C4-2B (cell line): ENCODE measurements at regions not wholly inside any gene's neighbourhood (a gene's known extent, or its start where the extent isn't known, plus 50 kb on each side); places are given as distances from the start of the nearest gene placed in this dataset.

Source experiments
- H3K27ac ChIP-seq: fragments of 450-650 bp; 2 replicates; pipeline ENCODE4 v1.5.1; 2017
- CTCF ChIP-seq: fragments of 450-650 bp; conservative IDR thresholded peaks from 2 replicates; pipeline ENCODE4 v1.5.1; 2017; ENCODE audit warnings: mild to moderate bottlenecking
- ZFX ChIP-seq: fragments of 450-650 bp; IDR thresholded peaks from 2 replicates; pipeline ENCODE4 v1.6.1; 2017

DNA sequence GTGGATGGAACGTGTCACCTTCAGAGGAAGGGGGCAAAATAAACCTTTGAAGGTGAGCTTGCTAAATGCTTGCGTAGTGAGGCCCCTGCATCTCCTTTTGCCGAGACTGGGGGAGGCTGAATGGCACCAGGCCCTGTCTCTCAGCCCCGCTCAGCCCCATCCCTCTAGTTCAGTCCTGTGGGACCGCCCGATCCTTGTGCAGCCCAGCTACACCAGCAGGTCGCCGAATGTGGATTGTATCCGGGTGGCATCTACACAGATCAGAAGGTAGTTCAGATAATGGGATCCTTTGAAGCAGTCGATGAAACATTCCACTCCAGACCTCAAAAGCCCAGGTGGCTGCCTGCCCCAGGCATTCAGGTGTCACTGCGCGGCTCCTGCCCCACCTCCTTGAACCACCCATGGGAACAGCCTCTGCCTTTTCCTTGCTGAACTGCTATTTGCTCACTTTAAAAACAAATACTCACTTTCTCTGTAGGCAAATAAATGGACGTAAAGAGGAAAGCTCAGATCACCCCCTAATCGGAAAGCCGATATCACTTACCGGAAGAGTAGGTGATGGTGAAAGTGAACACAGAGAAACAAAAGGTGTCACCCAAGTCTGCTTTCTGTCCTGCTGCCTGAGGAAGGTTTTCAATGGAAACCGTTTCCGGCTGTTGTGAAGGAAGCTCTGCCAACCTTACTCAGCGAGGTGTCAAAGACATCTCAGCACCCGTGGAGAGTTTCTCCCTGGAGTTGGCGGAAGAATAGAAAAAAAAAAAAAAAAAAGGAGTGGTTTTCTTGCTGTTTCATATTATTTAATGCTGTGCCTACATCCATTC, 100.3 kb upstream of the NCOR2 start:
- H3K27ac ChIP-seq = no peak overlapping the region
- no peak for TF ChIP-seq CTCF
- no peak for TF ChIP-seq ZFX

GRCh38 chr12:124666722-124667259, 99.4 kb upstream of the NCOR2 start:
- TF ChIP-seq CTCF (no peak), ZFX (no peak)
- no peak overlapping the region for H3K27ac ChIP-seq

DNA sequence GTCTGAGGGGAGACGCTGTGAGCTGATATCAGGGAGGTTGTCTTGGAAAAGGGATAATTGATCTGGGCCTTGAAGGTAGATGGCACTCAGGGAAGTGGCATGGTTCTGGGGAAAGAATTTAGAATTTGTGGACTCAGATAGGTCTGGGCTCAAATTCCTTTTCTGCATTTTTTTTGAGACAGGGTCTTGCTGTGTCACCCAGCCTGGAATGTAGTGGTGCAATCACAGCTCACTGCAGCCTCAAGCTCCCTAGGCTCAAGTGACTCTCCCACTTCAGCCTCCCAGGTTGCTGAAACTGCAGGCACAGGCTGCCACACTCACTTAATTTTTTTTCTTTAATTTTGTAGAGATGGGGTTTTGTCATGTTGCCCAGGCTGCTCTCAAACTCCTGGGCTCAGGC, 98.1 kb upstream of the NCOR2 start:
- no peak for TF ChIP-seq CTCF
- no peak for TF ChIP-seq ZFX

GRCh38 chr12:124664395-124665111, 97.1 kb upstream of the NCOR2 start:
- TF ChIP-seq CTCF (no peak), ZFX (no peak)
- H3K27ac ChIP-seq = no peak overlapping the region

More for the DNA sequence above, 98.1 kb upstream of the NCOR2 start:
- H3K27ac ChIP-seq = no peak overlapping the region

GRCh38 chr12:124663771-124664366, 96.5 kb upstream of the NCOR2 start:
- TF ChIP-seq ZFX = no peak
- no peak for TF ChIP-seq CTCF
- no peak overlapping the region for H3K27ac ChIP-seq

- TF ChIP-seq ZFX (no peak), CTCF (no peak)
- no peak overlapping the region for H3K27ac ChIP-seq
Measured at GRCh38 chr12:124663206-124663605, 95.8 kb upstream of the NCOR2 start.

- TF ChIP-seq CTCF (no peak), ZFX (no peak)
- no peak overlapping the region for H3K27ac ChIP-seq
Measured at GRCh38 chr12:124661341-124661740, 93.9 kb upstream of the NCOR2 start.
